Sigmoid colon (tissue), 6 donors: ENCODE measurements at regions not wholly inside any gene's neighbourhood (a gene's known extent, or its start where the extent isn't known, plus 50 kb on each side); places are given as distances from the start of the nearest gene placed in this dataset.
A peak's percentile ranks its signal among the peaks of the same experiment; 100 is the strongest.

Source experiments
- DNase-seq: peaks from one replicate; pipeline ENCODE4 v3.0.0-alpha.2; 2019
- H3K27ac ChIP-seq, 4 donors: fragments of 200-600 bp; sonication (generic); one replicate each; pipeline ENCODE4 v1.5.1; 2016 to 2019; ENCODE audit warnings: mild to moderate bottlenecking in 1 of 4
- H3K27me3 ChIP-seq, 3 donors: fragments of 200-600 bp; sonication (generic); one replicate each; pipeline ENCODE4 v1.5.1; 2019; ENCODE audit warnings: mild to moderate bottlenecking in 1 of 3
- H3K36me3 ChIP-seq, 4 donors: fragments of 200-600 bp; sonication (generic); one replicate each; pipeline ENCODE4 v1.5.1; 2016 to 2019
- H3K4me1 ChIP-seq, 4 donors: fragments of 200-600 bp; sonication (generic); one replicate each; pipeline ENCODE4 v1.5.1; 2017 to 2019
- H3K4me3 ChIP-seq, 4 donors: fragments of 200-600 bp; sonication (generic); one replicate each; pipeline ENCODE4 v1.5.1; 2017 to 2019; ENCODE audit warnings: mild to moderate bottlenecking in 2 of 4, moderate library complexity in 1 of 4
- H3K9me3 ChIP-seq, 4 donors: fragments of 200-600 bp in 3 of 4; sonication (generic) in 3 of 4; one replicate each; pipeline versions ENCODE4 v1.5.1 to v1.6.1; 2013 to 2019
- EP300 ChIP-seq, 4 donors: sonication (generic); formaldehyde crosslinking; IDR thresholded peaks; one replicate each; pipeline ENCODE4 v1.6.1; 2017; ENCODE audit warnings: antibody characterized with exemption in 4 of 4
- POLR2A ChIP-seq, 2 donors: fragments of 450-650 bp; IDR thresholded peaks; one replicate each; pipeline ENCODE4 v1.6.1; 2016; ENCODE audit warnings: antibody characterized with exemption in 2 of 2, mild to moderate bottlenecking in 2 of 2, moderate library complexity in 2 of 2
- POLR2AphosphoS5 ChIP-seq, 4 donors: sonication (generic); formaldehyde crosslinking; IDR thresholded peaks; one replicate each; pipeline ENCODE4 v1.6.1; 2017; ENCODE audit warnings: antibody characterized with exemption in 4 of 4
- WGBS, 2 donors: extraction: QIAGEN DNeasy Blood & Tissue Kit; methylation state at CpG; one replicate each; pipeline ENCODE4 v1.1.7; 2013; 5-methylcytosine and 5-hydroxymethylcytosine counted together
- intact Hi-C: fragments of 100-400 bp; cut with DNase I; formaldehyde crosslinking; loops from one replicate; pipeline ENCODE4 v1.15.1; 2023
- TF ChIP-seq, protein P1 (sequence below), 4 experiments: fragments of 450-650 bp in 3 of 4; fragments of 200-600 bp in 1 of 4; IDR thresholded peaks; one replicate each; pipeline ENCODE4 v1.5.1; 2016 to 2019; ENCODE audit warnings: antibody characterized with exemption in 4 of 4, mild to moderate bottlenecking in 3 of 4, moderate library complexity in 2 of 4
- donor health status: healthy with polysubstance abuse.
- donor health status: healthy.

GRCh38 chr1:38476850-38477178, 382.8 kb downstream of the RRAGC start:
- no peak for DNase-seq
- WGBS, 2 donors = 34 to 43% methylated on average over 12 of the region's 12 CpGs
- intact Hi-C loops = no loop called here
- H3K27ac ChIP-seq = no peak overlapping the region
- H3K4me1 ChIP-seq = peaks cover 0 to 10% (median 4%) of the 10 kb centered on the region in 4 donors
- H3K27me3 ChIP-seq = peaks cover 6 to 52% (median 13%) of the 10 kb centered on the region in 3 donors
- no peaks in the 10 kb centered on the region for H3K9me3 ChIP-seq
- H3K4me3 ChIP-seq = peak overlapping the region in 1 of 4 donors; percentile 41
- H3K36me3 ChIP-seq = no peaks in the 10 kb centered on the region
- TF ChIP-seq POLR2A (IDR thresholded peaks at IDR 0.05) = no peak

GRCh38 chr1:38476111-38476849, 383.3 kb downstream of the RRAGC start:
- TF ChIP-seq, protein P1, sequence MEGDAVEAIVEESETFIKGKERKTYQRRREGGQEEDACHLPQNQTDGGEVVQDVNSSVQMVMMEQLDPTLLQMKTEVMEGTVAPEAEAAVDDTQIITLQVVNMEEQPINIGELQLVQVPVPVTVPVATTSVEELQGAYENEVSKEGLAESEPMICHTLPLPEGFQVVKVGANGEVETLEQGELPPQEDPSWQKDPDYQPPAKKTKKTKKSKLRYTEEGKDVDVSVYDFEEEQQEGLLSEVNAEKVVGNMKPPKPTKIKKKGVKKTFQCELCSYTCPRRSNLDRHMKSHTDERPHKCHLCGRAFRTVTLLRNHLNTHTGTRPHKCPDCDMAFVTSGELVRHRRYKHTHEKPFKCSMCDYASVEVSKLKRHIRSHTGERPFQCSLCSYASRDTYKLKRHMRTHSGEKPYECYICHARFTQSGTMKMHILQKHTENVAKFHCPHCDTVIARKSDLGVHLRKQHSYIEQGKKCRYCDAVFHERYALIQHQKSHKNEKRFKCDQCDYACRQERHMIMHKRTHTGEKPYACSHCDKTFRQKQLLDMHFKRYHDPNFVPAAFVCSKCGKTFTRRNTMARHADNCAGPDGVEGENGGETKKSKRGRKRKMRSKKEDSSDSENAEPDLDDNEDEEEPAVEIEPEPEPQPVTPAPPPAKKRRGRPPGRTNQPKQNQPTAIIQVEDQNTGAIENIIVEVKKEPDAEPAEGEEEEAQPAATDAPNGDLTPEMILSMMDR (IDR thresholded peaks at IDR 0.05) = no peak
- TF ChIP-seq POLR2A (IDR thresholded peaks at IDR 0.05) = no peak
- no peak for TF ChIP-seq EP300 (IDR thresholded peaks at IDR 0.05)
- TF ChIP-seq POLR2AphosphoS5 (IDR thresholded peaks at IDR 0.05) = no peak
- peaks cover 6 to 56% (median 13%) of the 10 kb centered on the region in 3 donors for H3K27me3 ChIP-seq
- no peak for DNase-seq
- no peaks in the 10 kb centered on the region for H3K9me3 ChIP-seq
- H3K36me3 ChIP-seq = no peaks in the 10 kb centered on the region
- H3K27ac ChIP-seq = no peak overlapping the region
- intact Hi-C loops = no loop called here
- peaks cover 0 to 10% (median 4%) of the 10 kb centered on the region in 4 donors for H3K4me1 ChIP-seq
- peak overlapping the region in 3 of 4 donors; percentile 5 to 41 (median 36) for H3K4me3 ChIP-seq
- WGBS, 2 donors = 8 to 15% methylated on average over 46 of the region's 46 CpGs

- intact Hi-C loops = no loop called here
- no peak for DNase-seq
- H3K27ac ChIP-seq = no peak overlapping the region
- H3K27me3 ChIP-seq = peaks cover 6 to 63% (median 17%) of the 10 kb centered on the region in 3 donors
- peaks cover 0 to 2% (median 0%) of the 10 kb centered on the region in 4 donors for H3K9me3 ChIP-seq
- 44 to 52% methylated on average over 6 of the region's 6 CpGs for WGBS, 2 donors
- peaks cover 0 to 10% (median 4%) of the 10 kb centered on the region in 4 donors for H3K4me1 ChIP-seq
- H3K4me3 ChIP-seq = no peak overlapping the region
- H3K36me3 ChIP-seq = no peaks in the 10 kb centered on the region
- TF ChIP-seq, protein P1 (IDR thresholded peaks at IDR 0.05) = no peak
- TF ChIP-seq POLR2AphosphoS5 (IDR thresholded peaks at IDR 0.05) (no peak), POLR2A (IDR thresholded peaks at IDR 0.05) (no peak), EP300 (IDR thresholded peaks at IDR 0.05) (no peak)
These were observed 384.0 kb downstream of the RRAGC start for GRCh38 chr1:38475624-38476005.

DNA sequence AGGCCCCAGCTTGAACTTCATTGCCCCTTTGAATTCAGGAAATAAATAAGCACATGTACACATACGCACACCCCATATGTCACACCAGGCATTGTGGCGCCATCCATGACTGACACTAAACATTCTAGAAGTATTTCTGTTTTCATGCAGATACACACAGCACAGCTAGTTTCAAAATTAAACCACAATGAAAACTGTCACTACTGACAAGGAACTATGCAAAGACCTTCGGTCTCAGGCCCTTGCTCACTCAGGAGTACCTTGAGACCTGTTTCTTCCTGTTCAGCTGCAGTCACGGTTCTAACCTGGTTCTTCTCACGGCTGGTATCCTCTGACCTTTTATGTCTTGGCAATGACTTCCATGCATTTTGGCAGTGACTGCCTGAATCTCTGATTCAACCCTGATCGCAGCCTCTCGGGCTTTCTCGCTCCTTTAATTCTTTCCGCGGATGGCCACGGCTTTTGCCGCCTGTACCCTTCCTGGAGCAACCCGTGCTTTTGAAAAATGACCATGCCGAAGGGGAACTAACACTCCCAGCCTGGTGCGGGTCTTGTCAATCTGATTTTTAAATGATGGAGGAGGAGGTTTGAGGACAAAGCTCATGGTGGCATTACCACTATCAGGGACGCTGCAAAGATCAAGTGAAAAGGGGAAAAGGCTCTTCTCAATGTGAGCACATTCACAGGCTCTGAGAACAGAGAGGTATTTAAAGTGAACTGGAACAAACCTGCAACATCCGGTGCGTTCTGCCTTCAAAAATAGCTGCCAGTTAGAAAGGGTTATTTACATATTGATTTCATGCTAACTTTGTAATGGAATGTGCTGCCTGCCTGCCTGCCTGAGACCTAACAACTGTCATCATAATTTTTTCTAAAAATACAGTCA, 384.6 kb downstream of the RRAGC start:
- H3K27me3 ChIP-seq = peaks cover 6 to 61% (median 17%) of the 10 kb centered on the region in 3 donors
- TF ChIP-seq EP300 (IDR thresholded peaks at IDR 0.05) (no peak), POLR2A (IDR thresholded peaks at IDR 0.05) (no peak), POLR2AphosphoS5 (IDR thresholded peaks at IDR 0.05) (no peak)
- TF ChIP-seq, protein P1 (IDR thresholded peaks at IDR 0.05) = no peak
- no peak overlapping the region for H3K4me3 ChIP-seq
- DNase-seq = no peak
- 40 to 57% methylated on average over 18 of the region's 18 CpGs for WGBS, 2 donors
- H3K9me3 ChIP-seq = peaks cover 0 to 3% (median 0%) of the 10 kb centered on the region in 4 donors
- intact Hi-C loops = no loop called here
- H3K4me1 ChIP-seq = peaks cover 0 to 10% (median 4%) of the 10 kb centered on the region in 4 donors
- H3K27ac ChIP-seq = no peak overlapping the region
- H3K36me3 ChIP-seq = no peaks in the 10 kb centered on the region

DNA sequence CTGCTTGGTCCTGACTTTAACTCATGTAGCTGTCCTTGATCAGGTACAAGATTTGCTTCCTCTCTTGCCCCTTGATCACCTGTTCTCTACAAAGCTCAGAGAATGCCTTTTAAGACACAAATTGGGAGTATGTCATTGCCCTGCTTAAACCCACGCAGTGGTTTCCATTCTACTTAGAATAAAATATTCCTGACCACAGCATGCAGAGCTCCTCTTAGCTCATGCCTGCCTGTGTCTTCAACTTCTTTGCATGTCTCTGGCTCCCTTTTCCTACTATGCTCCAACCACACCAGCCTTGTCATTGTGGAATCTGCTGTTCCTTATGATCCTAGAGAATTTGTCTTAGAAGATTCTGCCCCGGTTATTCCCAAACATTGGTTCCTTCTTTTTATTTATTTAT, 393.1 kb downstream of the RRAGC start:
- TF ChIP-seq POLR2AphosphoS5 (IDR thresholded peaks at IDR 0.05) (no peak), EP300 (IDR thresholded peaks at IDR 0.05) (no peak), POLR2A (IDR thresholded peaks at IDR 0.05) (no peak)
- TF ChIP-seq, protein P1 (IDR thresholded peaks at IDR 0.05) = no peak
- H3K9me3 ChIP-seq = peaks cover 0 to 3% (median 0%) of the 10 kb centered on the region in 4 donors
- intact Hi-C loops = no loop called here
- H3K36me3 ChIP-seq = no peaks in the 10 kb centered on the region
- H3K4me1 ChIP-seq = no peaks in the 10 kb centered on the region
- 78 to 87% methylated on average over 2 of the region's 2 CpGs for WGBS, 2 donors
- no peak for DNase-seq
- no peak overlapping the region for H3K4me3 ChIP-seq
- peaks cover 0 to 10% (median 4%) of the 10 kb centered on the region in 3 donors for H3K27me3 ChIP-seq
- H3K27ac ChIP-seq = no peak overlapping the region
